Pancreas (tissue), 10 donors: ENCODE measurements at regions not wholly inside any gene's neighbourhood (a gene's known extent, or its start where the extent isn't known, plus 50 kb on each side); places are given as distances from the start of the nearest gene placed in this dataset.

Source experiments
- ATAC-seq, 4 donors: fragments of 200-7000 bp; cut with Tn5 transposase; one replicate each; pipeline versions ENCODE4 v1.8.0 to v1.9.1; 2020; ENCODE audit warnings: mild to moderate bottlenecking in 4 of 4, moderate library complexity in 4 of 4
- DNase-seq, 6 donors: peaks; one replicate each; pipeline ENCODE4 v3.0.0-alpha.2; 2020
- FAIRE-seq: peaks from 2 replicates; lab custom pipeline; 2012; peaks lifted over from hg19 to GRCh38; lab: Jason Lieb, UNC
- H3K27ac ChIP-seq, 4 donors: fragments of 200-600 bp; sonication (generic); 1 replicate in 3 of 4; 2 replicates in 1 of 4; pipeline versions ENCODE4 v1.5.0 to v1.8.0; 2020
- H3K27me3 ChIP-seq, 4 donors: fragments of 200-600 bp; one replicate each; pipeline ENCODE4 v1.8.0; 2021
- H3K36me3 ChIP-seq, 3 donors: fragments of 200-600 bp; sonication (generic) in 1 of 3; one replicate each; pipeline versions ENCODE4 v1.5.0 to v1.8.0; 2020 to 2021
- H3K4me1 ChIP-seq, 3 donors: fragments of 200-600 bp; one replicate each; pipeline ENCODE4 v1.8.0; 2021
- H3K4me3 ChIP-seq, 4 donors: fragments of 200-600 bp; sonication (generic) in 2 of 4; one replicate each; pipeline versions ENCODE4 v1.5.0 to v1.8.0; 2020 to 2021
- H3K9me3 ChIP-seq, 4 donors: fragments of 200-600 bp; one replicate each; pipeline ENCODE4 v1.8.0; 2021
- CTCF ChIP-seq, 4 donors: fragments of 200-600 bp; sonication (generic) in 3 of 4; IDR thresholded peaks; one replicate each; pipeline versions ENCODE4 v1.5.0 to v1.8.0; 2021; ENCODE audit warnings: antibody characterized with exemption in 4 of 4
- WGBS, 2 donors: extraction: QIAGEN DNeasy Blood & Tissue Kit; methylation state at CpG; one replicate each; pipeline ENCODE4 v1.1.7; 2013; 5-methylcytosine and 5-hydroxymethylcytosine counted together
- intact Hi-C, 3 donors: fragments of 100-400 bp; cut with DNase I; formaldehyde crosslinking; loops; one replicate each; pipeline versions ENCODE4 v1.11.1 to v1.14.2; 2022
- donor health status: healthy with polysubstance abuse.
- donor health status: DM: no; HTN: no; CAD: no; lungs with moderate emphysema.
- donor health status: DM: no; HTN: no; CAD: no.
- donor health status: control.
- donor health status: control.
- donor health status: Bipolar disorder and iron deficiency.
- donor health status: DM: yes; HTN: yes; CAD: no.
- donor health status: DM: no; HTN: no; CAD: no.
- donor health status: DM: no; HTN: no; CAD: no.
- donor health status: DM: yes; HTN: yes; CAD: no.

GRCh38 chr5:144941004-144941403 is 770.3 kb downstream of the KCTD16 start:
- H3K27ac ChIP-seq = no peak overlapping the region
- no peaks in the 10 kb centered on the region for H3K4me1 ChIP-seq
- H3K36me3 ChIP-seq = no peaks in the 10 kb centered on the region
- intact Hi-C loops = no loop called here
- ATAC-seq = no peak
- H3K4me3 ChIP-seq = no peak overlapping the region
- no peak for TF ChIP-seq CTCF (IDR thresholded peaks at IDR 0.05)
- no peak for DNase-seq
- no peaks in the 10 kb centered on the region for H3K9me3 ChIP-seq
- FAIRE-seq = peak; percentile 13
- H3K27me3 ChIP-seq = no peaks in the 10 kb centered on the region

GRCh38 chr5:144918371-144918770 is 747.7 kb downstream of the KCTD16 start:
- FAIRE-seq = no peak
- ATAC-seq = no peak
- Histone ChIP-seq H3K4me1 (no peaks in the 10 kb centered on the region), H3K27ac (no peak overlapping the region), H3K36me3 (no peaks in the 10 kb centered on the region), H3K27me3 (no peaks in the 10 kb centered on the region), H3K4me3 (no peak overlapping the region), H3K9me3 (no peaks in the 10 kb centered on the region)
- no peak for TF ChIP-seq CTCF (IDR thresholded peaks at IDR 0.05)
- 81 to 82% methylated on average over 1 of the region's 1 CpG for WGBS, 2 donors
- no peak for DNase-seq
- intact Hi-C loops = no loop called here

- no peak for ATAC-seq
- intact Hi-C loops = no loop called here
- Histone ChIP-seq H3K27me3 (no peaks in the 10 kb centered on the region), H3K36me3 (no peaks in the 10 kb centered on the region), H3K9me3 (no peaks in the 10 kb centered on the region), H3K27ac (no peak overlapping the region), H3K4me3 (no peak overlapping the region), H3K4me1 (no peaks in the 10 kb centered on the region)
- TF ChIP-seq CTCF (IDR thresholded peaks at IDR 0.05) = no peak
- DNase-seq = no peak
- FAIRE-seq = no peak
Measured at GRCh38 chr5:144915452-144915851, 744.8 kb downstream of the KCTD16 start.

GRCh38 chr5:144913661-144914060 is 743.0 kb downstream of the KCTD16 start:
- no peaks in the 10 kb centered on the region for H3K36me3 ChIP-seq
- DNase-seq (no peak), FAIRE-seq (no peak), ATAC-seq (no peak)
- no peaks in the 10 kb centered on the region for H3K4me1 ChIP-seq
- 63 to 67% methylated on average over 2 of the region's 2 CpGs for WGBS, 2 donors
- H3K27me3 ChIP-seq = no peaks in the 10 kb centered on the region
- TF ChIP-seq CTCF (IDR thresholded peaks at IDR 0.05) = no peak
- no peak overlapping the region for H3K4me3 ChIP-seq
- no peak overlapping the region for H3K27ac ChIP-seq
- intact Hi-C loops = no loop called here
- H3K9me3 ChIP-seq = no peaks in the 10 kb centered on the region

- intact Hi-C loops = no loop called here
- no peak for ATAC-seq
- Histone ChIP-seq H3K4me3 (no peak overlapping the region), H3K36me3 (no peaks in the 10 kb centered on the region), H3K9me3 (no peaks in the 10 kb centered on the region), H3K4me1 (no peaks in the 10 kb centered on the region), H3K27me3 (no peaks in the 10 kb centered on the region), H3K27ac (no peak overlapping the region)
- 62 to 70% methylated on average over 2 of the region's 2 CpGs for WGBS, 2 donors
- DNase-seq = no peak
- TF ChIP-seq CTCF (IDR thresholded peaks at IDR 0.05) = no peak
- FAIRE-seq = no peak
Measured at GRCh38 chr5:144896473-144896872, 725.8 kb downstream of the KCTD16 start.
